OCI-LY3 (cell line): ENCODE measurements at regions not wholly inside any gene's neighbourhood (a gene's known extent, or its start where the extent isn't known, plus 50 kb on each side); places are given as distances from the start of the nearest gene placed in this dataset.
"Not testable (repeated sequence)": the region's sequence is repeated elsewhere in the genome, so short reads cannot be mapped to it uniquely, and the experiment has no call there.

Experiments used
- EZH2phosphoT487 ChIP-seq: fragments of 200-600 bp; shearing (Covaris generic); IDR thresholded peaks from 2 replicates; pipeline ENCODE4 v1.6.1; 2018; ENCODE audit warnings: antibody characterized with exemption, mixed run types, low read depth
- TF ChIP-seq, protein P1 (sequence below): fragments of 200-600, 300-600 bp; sonication (generic); IDR thresholded peaks from 2 replicates; pipeline ENCODE4 v1.5.1; 2014; ENCODE audit warnings: antibody characterized with exemption, low read length, low read depth

DNA sequence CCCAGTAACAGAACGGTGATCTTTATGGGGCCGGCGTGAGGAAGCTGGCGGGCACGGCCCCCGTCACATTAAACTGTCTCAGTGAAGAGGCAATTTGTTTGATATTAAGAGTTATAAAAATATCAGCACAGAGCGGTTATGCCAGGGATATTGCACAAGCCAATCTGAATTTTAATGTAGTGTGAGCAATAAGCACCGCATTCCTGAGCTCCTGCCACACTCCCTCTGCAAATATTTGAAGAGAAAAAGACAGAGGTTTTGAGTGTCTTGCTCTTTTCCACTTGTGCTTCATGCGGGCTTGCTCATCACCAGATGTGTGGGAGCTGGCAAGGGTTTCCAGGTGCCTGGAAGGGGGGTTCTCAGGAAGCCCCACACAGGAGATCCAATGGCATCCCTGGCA, 50.3 kb upstream of the PAX8 start:
- TF ChIP-seq, protein P1, sequence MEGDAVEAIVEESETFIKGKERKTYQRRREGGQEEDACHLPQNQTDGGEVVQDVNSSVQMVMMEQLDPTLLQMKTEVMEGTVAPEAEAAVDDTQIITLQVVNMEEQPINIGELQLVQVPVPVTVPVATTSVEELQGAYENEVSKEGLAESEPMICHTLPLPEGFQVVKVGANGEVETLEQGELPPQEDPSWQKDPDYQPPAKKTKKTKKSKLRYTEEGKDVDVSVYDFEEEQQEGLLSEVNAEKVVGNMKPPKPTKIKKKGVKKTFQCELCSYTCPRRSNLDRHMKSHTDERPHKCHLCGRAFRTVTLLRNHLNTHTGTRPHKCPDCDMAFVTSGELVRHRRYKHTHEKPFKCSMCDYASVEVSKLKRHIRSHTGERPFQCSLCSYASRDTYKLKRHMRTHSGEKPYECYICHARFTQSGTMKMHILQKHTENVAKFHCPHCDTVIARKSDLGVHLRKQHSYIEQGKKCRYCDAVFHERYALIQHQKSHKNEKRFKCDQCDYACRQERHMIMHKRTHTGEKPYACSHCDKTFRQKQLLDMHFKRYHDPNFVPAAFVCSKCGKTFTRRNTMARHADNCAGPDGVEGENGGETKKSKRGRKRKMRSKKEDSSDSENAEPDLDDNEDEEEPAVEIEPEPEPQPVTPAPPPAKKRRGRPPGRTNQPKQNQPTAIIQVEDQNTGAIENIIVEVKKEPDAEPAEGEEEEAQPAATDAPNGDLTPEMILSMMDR = not testable (repeated sequence)
- not testable (repeated sequence) for TF ChIP-seq EZH2phosphoT487
